Fibroblast of lung (primary cell): ENCODE measurements at regions not wholly inside any gene's neighbourhood (a gene's known extent, or its start where the extent isn't known, plus 50 kb on each side); places are given as distances from the start of the nearest gene placed in this dataset.

ENCODE experiments used
- CTCF ChIP-seq, 2 donors: IDR thresholded peaks in 1 of 2; conservative IDR thresholded peaks in 1 of 2; 1 replicate in 1 of 2; 2 replicates in 1 of 2; pipeline ENCODE4 v1.5.1; 2011 to 2012; ENCODE audit warnings: low read length in 2 of 2, control low read depth in 1 of 2, inconsistent platforms in 1 of 2, low read depth in 1 of 2, mild to moderate bottlenecking in 1 of 2
- EZH2 ChIP-seq: IDR thresholded peaks from 2 replicates; pipeline ENCODE4 v1.5.1; 2012; ENCODE audit warnings: low read length, control low read depth, mild to moderate bottlenecking; ENCODE audit errors: missing control alignments

GRCh38 chr2:8259106-8259840 lies 422.6 kb upstream of the ID2 start:
- TF ChIP-seq CTCF (conservative IDR thresholded peaks at IDR 0.05 in 1 of 2, IDR thresholded peaks at IDR 0.05 in 1 of 2; ENCODE audit: low read depth in 1 of 2, low read length in 2 of 2) = no peak
- no peak for TF ChIP-seq EZH2
